ENCODE measurements at regions not wholly inside any gene's neighbourhood (a gene's known extent, or its start where the extent isn't known, plus 50 kb on each side); places are given as distances from the start of the nearest gene placed in this dataset.

- no peak overlapping the region for H2BK12ac ChIP-seq (ENCODE audit: low read length in 2 of 2)
- H2AK5ac ChIP-seq (ENCODE audit: low read length, severe bottlenecking): no peak overlapping the region
- H3K27ac ChIP-seq (ENCODE audit: low read length, poor library complexity, severe bottlenecking): peak overlapping the region; percentile 55
- no peaks in the 10 kb centered on the region for H3K79me1 ChIP-seq (replicated peaks; ENCODE audit: low read length, poor library complexity, severe bottlenecking)
- H3K9ac ChIP-seq (ENCODE audit: low read length): peak overlapping the region; percentile 31
- no peak overlapping the region for H2BK5ac ChIP-seq (ENCODE audit: low read depth, low read length, poor library complexity, severe bottlenecking)
- peaks cover 3% of the 10 kb centered on the region for H3K4me1 ChIP-seq (ENCODE audit: control insufficient read depth, insufficient read depth, low read depth, low read length)
- peaks cover 0 to 6% of the 10 kb centered on the region in 2 experiments for H3K27me3 ChIP-seq (ENCODE audit: control insufficient read depth in 1 of 2, insufficient read depth in 1 of 2, low read length in 2 of 2)
- no peak overlapping the region for H3K4me3 ChIP-seq (ENCODE audit: insufficient read depth in 1 of 2, low read depth in 1 of 2, low read length in 2 of 2)
- peaks cover 6% of the 10 kb centered on the region for H3K9me3 ChIP-seq (ENCODE audit: control insufficient read depth, low read length)
- no peak overlapping the region for H3K4me2 ChIP-seq (ENCODE audit: low read length, poor library complexity, severe bottlenecking)
- no peaks in the 10 kb centered on the region for H3K36me3 ChIP-seq (ENCODE audit: control insufficient read depth in 1 of 2, insufficient read depth in 2 of 2, low read depth in 1 of 2, low read length in 2 of 2)
- H4K8ac ChIP-seq (ENCODE audit: low read length): no peak overlapping the region
- no peak overlapping the region for H2AFZ ChIP-seq (ENCODE audit: low read depth, low read length)
- no peak overlapping the region for H4K91ac ChIP-seq (ENCODE audit: low read length)
- no peak overlapping the region for H3K14ac ChIP-seq (ENCODE audit: low read length in 2 of 2)
- H2BK15ac ChIP-seq (ENCODE audit: low read depth, poor library complexity, severe bottlenecking): no peak overlapping the region
- no peak overlapping the region for H2BK120ac ChIP-seq (ENCODE audit: low read depth, low read length)
- no peak overlapping the region for H3K18ac ChIP-seq (ENCODE audit: low read depth in 1 of 2, low read length in 2 of 2)
- WGBS: 93% methylated on average over 2 of the region's 2 CpGs
- no peak for DNase-seq
- H3K4ac ChIP-seq (ENCODE audit: low read depth in 1 of 2, low read length in 2 of 2): no peak overlapping the region
- H3K23ac ChIP-seq (ENCODE audit: low read length in 2 of 2): no peak overlapping the region
Observed at GRCh38 chr6:71080133-71080532, 123.3 kb upstream of the B3GAT2 start.

DNA sequence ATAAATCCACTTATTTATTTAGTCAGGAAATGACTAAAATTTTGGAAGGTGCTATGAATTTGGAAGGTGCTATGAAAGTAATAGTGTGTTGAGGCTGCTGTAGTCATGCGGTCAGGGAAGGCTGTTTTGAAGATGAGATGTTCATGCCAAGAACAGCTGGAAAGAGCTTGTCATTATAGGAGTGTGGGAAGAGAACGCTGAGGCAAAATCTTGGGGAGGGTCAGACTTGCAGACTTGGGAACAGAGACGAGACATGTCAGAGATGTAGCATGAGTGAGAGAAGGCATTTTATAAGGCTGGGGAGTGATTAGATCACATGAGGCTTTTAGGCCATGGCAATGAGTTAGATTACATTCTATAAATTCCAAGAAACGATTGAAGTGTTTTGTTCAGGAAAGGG, 124.0 kb upstream of the B3GAT2 start:
- Histone ChIP-seq H3K27ac (ENCODE audit: low read length, poor library complexity, severe bottlenecking) (peak overlapping the region; percentile 56), H3K4ac (ENCODE audit: low read depth in 1 of 2, low read length in 2 of 2) (peak overlapping the region in 1 of 2 experiments; percentile 51), H3K23ac (ENCODE audit: low read length in 2 of 2) (no peak overlapping the region), H3K27me3 (ENCODE audit: control insufficient read depth in 1 of 2, insufficient read depth in 1 of 2, low read length in 2 of 2) (peaks cover 0 to 3% of the 10 kb centered on the region in 2 experiments), H2BK5ac (ENCODE audit: low read depth, low read length, poor library complexity, severe bottlenecking) (no peak overlapping the region), H3K4me2 (ENCODE audit: low read length, poor library complexity, severe bottlenecking) (no peak overlapping the region), H3K36me3 (ENCODE audit: control insufficient read depth in 1 of 2, insufficient read depth in 2 of 2, low read depth in 1 of 2, low read length in 2 of 2) (no peaks in the 10 kb centered on the region), H3K4me3 (ENCODE audit: insufficient read depth in 1 of 2, low read depth in 1 of 2, low read length in 2 of 2) (no peak overlapping the region), H2BK12ac (ENCODE audit: low read length in 2 of 2) (no peak overlapping the region), H3K4me1 (ENCODE audit: control insufficient read depth, insufficient read depth, low read depth, low read length) (peaks cover 3% of the 10 kb centered on the region), H2AK5ac (ENCODE audit: low read length, severe bottlenecking) (peak overlapping the region; percentile 70), H3K79me1 (replicated peaks; ENCODE audit: low read length, poor library complexity, severe bottlenecking) (no peaks in the 10 kb centered on the region), H4K8ac (ENCODE audit: low read length) (no peak overlapping the region), H4K91ac (ENCODE audit: low read length) (no peak overlapping the region), H2AFZ (ENCODE audit: low read depth, low read length) (no peak overlapping the region), H3K9me3 (ENCODE audit: control insufficient read depth, low read length) (peaks cover 6% of the 10 kb centered on the region), H2BK15ac (ENCODE audit: low read depth, poor library complexity, severe bottlenecking) (no peak overlapping the region), H2BK120ac (ENCODE audit: low read depth, low read length) (no peak overlapping the region), H3K18ac (ENCODE audit: low read depth in 1 of 2, low read length in 2 of 2) (no peak overlapping the region), H3K14ac (ENCODE audit: low read length in 2 of 2) (no peak overlapping the region), H3K9ac (ENCODE audit: low read length) (peak overlapping the region; percentile 38)
- 87% methylated on average over 4 of the region's 4 CpGs for WGBS
- peak; percentile 19 for DNase-seq

DNA sequence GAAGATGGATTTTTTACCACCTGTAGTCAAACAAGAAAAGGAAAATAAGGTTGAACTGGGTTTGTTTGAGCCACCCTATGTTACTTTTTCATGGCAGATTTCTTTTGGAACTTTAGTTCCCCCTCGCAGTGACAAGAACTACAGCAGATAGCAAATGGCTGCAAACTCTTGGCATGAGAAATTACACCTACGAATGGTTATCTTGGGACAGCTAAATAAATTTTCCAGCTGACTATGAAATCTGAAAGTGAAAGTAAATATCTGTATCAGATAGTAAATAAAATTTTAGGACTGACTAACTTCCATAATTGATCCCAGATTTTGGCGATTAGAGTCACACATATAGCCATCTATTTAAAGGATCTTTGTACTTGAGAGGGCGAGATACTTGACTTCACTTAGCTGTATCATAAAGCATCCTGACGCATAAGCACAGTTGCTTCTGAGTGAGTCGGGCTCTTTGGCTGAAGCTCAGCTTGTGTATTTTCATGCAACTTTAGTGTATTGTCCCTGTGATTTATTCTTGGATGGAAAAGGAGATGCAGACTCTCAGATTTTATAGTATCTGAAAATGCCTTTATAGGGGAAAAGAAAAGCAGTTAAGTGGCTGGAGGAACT, 125.3 kb upstream of the B3GAT2 start:
- no peaks in the 10 kb centered on the region for H3K27me3 ChIP-seq (ENCODE audit: control insufficient read depth in 1 of 2, insufficient read depth in 1 of 2, low read length in 2 of 2)
- no peaks in the 10 kb centered on the region for H3K36me3 ChIP-seq (ENCODE audit: control insufficient read depth in 1 of 2, insufficient read depth in 2 of 2, low read depth in 1 of 2, low read length in 2 of 2)
- H3K4ac ChIP-seq (ENCODE audit: low read depth in 1 of 2, low read length in 2 of 2): no peak overlapping the region
- 46% methylated on average over 5 of the region's 6 CpGs for WGBS
- no peak overlapping the region for H2BK5ac ChIP-seq (ENCODE audit: low read depth, low read length, poor library complexity, severe bottlenecking)
- no peak overlapping the region for H3K23ac ChIP-seq (ENCODE audit: low read length in 2 of 2)
- H3K14ac ChIP-seq (ENCODE audit: low read length in 2 of 2): no peak overlapping the region
- peak overlapping the region; percentile 83 for H2AK5ac ChIP-seq (ENCODE audit: low read length, severe bottlenecking)
- H3K27ac ChIP-seq (ENCODE audit: low read length, poor library complexity, severe bottlenecking): no peak overlapping the region
- H3K18ac ChIP-seq (ENCODE audit: low read depth in 1 of 2, low read length in 2 of 2): no peak overlapping the region
- no peak overlapping the region for H4K8ac ChIP-seq (ENCODE audit: low read length)
- H3K4me2 ChIP-seq (ENCODE audit: low read length, poor library complexity, severe bottlenecking): no peak overlapping the region
- no peak overlapping the region for H2AFZ ChIP-seq (ENCODE audit: low read depth, low read length)
- peaks cover 6% of the 10 kb centered on the region for H3K9me3 ChIP-seq (ENCODE audit: control insufficient read depth, low read length)
- no peak overlapping the region for H2BK12ac ChIP-seq (ENCODE audit: low read length in 2 of 2)
- no peak overlapping the region for H2BK15ac ChIP-seq (ENCODE audit: low read depth, poor library complexity, severe bottlenecking)
- peak overlapping the region in 1 of 2 experiments; percentile 55 for H3K4me3 ChIP-seq (ENCODE audit: insufficient read depth in 1 of 2, low read depth in 1 of 2, low read length in 2 of 2)
- H2BK120ac ChIP-seq (ENCODE audit: low read depth, low read length): no peak overlapping the region
- peak; percentile 60 for DNase-seq
- no peaks in the 10 kb centered on the region for H3K79me1 ChIP-seq (replicated peaks; ENCODE audit: low read length, poor library complexity, severe bottlenecking)
- H3K4me1 ChIP-seq (ENCODE audit: control insufficient read depth, insufficient read depth, low read depth, low read length): peaks cover 4% of the 10 kb centered on the region
- H3K9ac ChIP-seq (ENCODE audit: low read length): peak overlapping the region; percentile 62
- H4K91ac ChIP-seq (ENCODE audit: low read length): no peak overlapping the region

DNA sequence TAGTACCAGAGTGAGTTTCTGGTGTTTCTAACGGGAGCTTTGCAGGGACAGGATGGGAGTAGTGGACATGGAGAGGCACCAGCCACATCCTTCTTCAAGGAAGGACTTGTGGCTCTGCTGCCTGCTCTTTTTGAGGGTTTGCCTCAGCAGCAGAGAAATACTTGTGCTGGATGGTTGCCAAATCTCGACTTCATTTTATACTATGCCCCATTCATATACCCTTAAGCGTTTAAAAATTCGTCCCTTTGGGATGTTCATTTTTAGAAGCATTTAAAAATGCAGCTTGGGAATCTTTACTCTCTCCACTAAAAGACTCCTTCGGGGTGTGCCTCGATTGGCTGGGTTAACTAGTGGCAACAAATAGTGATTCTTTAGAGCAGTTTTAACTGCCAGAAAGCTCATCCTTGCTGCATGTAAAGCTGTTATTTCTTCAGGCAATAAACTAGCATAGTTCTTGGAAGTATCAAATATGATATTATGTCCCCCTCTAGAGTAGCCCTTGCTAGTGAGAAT, 126.5 kb upstream of the B3GAT2 start:
- no peaks in the 10 kb centered on the region for H3K79me1 ChIP-seq (replicated peaks; ENCODE audit: low read length, poor library complexity, severe bottlenecking)
- H3K9ac ChIP-seq (ENCODE audit: low read length): no peak overlapping the region
- no peak overlapping the region for H3K23ac ChIP-seq (ENCODE audit: low read length in 2 of 2)
- H3K14ac ChIP-seq (ENCODE audit: low read length in 2 of 2): no peak overlapping the region
- peaks cover 4% of the 10 kb centered on the region for H3K4me1 ChIP-seq (ENCODE audit: control insufficient read depth, insufficient read depth, low read depth, low read length)
- H3K36me3 ChIP-seq (ENCODE audit: control insufficient read depth in 1 of 2, insufficient read depth in 2 of 2, low read depth in 1 of 2, low read length in 2 of 2): no peaks in the 10 kb centered on the region
- H3K4me2 ChIP-seq (ENCODE audit: low read length, poor library complexity, severe bottlenecking): no peak overlapping the region
- no peak overlapping the region for H2BK15ac ChIP-seq (ENCODE audit: low read depth, poor library complexity, severe bottlenecking)
- no peak overlapping the region for H3K27ac ChIP-seq (ENCODE audit: low read length, poor library complexity, severe bottlenecking)
- H3K18ac ChIP-seq (ENCODE audit: low read depth in 1 of 2, low read length in 2 of 2): no peak overlapping the region
- WGBS: 93% methylated on average over 5 of the region's 6 CpGs
- H2AFZ ChIP-seq (ENCODE audit: low read depth, low read length): no peak overlapping the region
- DNase-seq: no peak
- H2AK5ac ChIP-seq (ENCODE audit: low read length, severe bottlenecking): no peak overlapping the region
- no peak overlapping the region for H4K8ac ChIP-seq (ENCODE audit: low read length)
- H4K91ac ChIP-seq (ENCODE audit: low read length): no peak overlapping the region
- H3K4ac ChIP-seq (ENCODE audit: low read depth in 1 of 2, low read length in 2 of 2): no peak overlapping the region
- no peak overlapping the region for H2BK5ac ChIP-seq (ENCODE audit: low read depth, low read length, poor library complexity, severe bottlenecking)
- no peaks in the 10 kb centered on the region for H3K9me3 ChIP-seq (ENCODE audit: control insufficient read depth, low read length)
- H2BK120ac ChIP-seq (ENCODE audit: low read depth, low read length): no peak overlapping the region
- no peaks in the 10 kb centered on the region for H3K27me3 ChIP-seq (ENCODE audit: control insufficient read depth in 1 of 2, insufficient read depth in 1 of 2, low read length in 2 of 2)
- H2BK12ac ChIP-seq (ENCODE audit: low read length in 2 of 2): no peak overlapping the region
- no peak overlapping the region for H3K4me3 ChIP-seq (ENCODE audit: insufficient read depth in 1 of 2, low read depth in 1 of 2, low read length in 2 of 2)

All from mesenchymal stem cell (in vitro differentiated cells and primary cell).